GM21367 (cell line): ENCODE measurements at regions not wholly inside any gene's neighbourhood (a gene's known extent, or its start where the extent isn't known, plus 50 kb on each side); places are given as distances from the start of the nearest gene placed in this dataset.

Experiments
- ATAC-seq: cut with Tn5 transposase; IDR thresholded peaks from one replicate; pipeline ENCODE4 v1.9.1; 2021; ENCODE audit not compliant: unreplicated experiment

DNA sequence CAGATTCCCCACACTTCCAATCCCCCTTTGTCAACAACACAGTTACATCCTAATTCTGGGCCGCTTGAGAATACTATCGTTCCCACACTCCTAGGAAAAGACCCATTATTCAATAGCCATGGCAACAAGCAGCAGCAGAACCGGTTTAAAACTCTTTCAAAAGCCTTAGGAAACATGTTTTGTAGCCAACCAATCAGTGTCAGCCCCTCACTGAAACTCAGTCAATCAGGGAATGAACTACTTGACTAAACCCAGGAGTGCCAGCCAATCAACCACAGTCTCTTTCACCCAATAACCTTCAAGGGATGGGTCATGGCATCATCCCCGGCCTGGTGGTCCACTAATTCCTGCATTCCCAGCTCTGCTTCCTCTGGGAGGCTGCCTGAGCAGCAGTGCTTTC lies 204.8 kb upstream of the HS6ST1 start:
- no peak for ATAC-seq

GRCh38 chr2:128524183-128524582 lies 205.5 kb upstream of the HS6ST1 start:
- no peak for ATAC-seq

DNA sequence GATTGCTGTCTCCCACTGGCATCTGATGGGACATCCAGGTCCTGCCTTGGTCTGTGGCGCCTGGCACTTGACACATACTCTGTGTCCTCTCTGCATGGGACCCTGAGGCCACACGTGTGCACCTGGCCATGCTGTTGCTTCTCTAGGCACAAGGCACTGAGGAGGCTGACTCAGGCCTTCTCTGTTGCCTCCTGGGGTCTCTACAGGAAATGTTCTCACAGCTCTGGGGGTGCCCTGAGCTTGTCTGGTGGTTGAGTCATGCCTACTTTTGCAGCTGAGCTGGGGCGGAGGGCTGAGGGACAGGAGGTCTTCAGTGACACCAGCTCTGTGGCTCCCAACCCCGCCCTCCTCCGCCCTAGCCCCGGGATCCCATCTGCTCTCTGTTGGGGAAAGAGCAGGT lies 207.0 kb upstream of the HS6ST1 start:
- ATAC-seq: no peak

GRCh38 chr2:128526455-128526976 lies 207.8 kb upstream of the HS6ST1 start:
- no peak for ATAC-seq

GRCh38 chr2:128528133-128528532 lies 209.5 kb upstream of the HS6ST1 start:
- no peak for ATAC-seq

- no peak for ATAC-seq
Measured at GRCh38 chr2:128530025-128530573, 211.4 kb upstream of the HS6ST1 start.

DNA sequence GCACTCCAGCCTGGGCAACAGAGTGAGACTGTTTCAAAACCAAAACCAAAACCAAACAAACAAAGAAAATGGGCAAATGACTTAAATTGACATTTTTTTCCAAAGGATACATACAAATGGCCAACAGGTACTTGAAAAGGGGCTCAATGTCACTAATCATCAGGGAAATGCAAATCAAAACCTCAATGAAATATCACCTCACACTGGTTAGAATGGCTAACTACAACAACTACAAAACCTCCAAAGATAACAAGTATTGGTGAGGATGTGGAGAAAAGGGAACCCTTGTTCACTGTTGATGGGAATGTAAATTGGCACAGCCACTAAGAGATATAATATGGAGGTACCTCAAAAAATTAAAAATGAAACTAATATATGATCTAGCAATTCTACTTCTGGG lies 213.2 kb upstream of the HS6ST1 start:
- no peak for ATAC-seq

GRCh38 chr2:128533101-128533500 lies 214.4 kb upstream of the HS6ST1 start:
- no peak for ATAC-seq

DNA sequence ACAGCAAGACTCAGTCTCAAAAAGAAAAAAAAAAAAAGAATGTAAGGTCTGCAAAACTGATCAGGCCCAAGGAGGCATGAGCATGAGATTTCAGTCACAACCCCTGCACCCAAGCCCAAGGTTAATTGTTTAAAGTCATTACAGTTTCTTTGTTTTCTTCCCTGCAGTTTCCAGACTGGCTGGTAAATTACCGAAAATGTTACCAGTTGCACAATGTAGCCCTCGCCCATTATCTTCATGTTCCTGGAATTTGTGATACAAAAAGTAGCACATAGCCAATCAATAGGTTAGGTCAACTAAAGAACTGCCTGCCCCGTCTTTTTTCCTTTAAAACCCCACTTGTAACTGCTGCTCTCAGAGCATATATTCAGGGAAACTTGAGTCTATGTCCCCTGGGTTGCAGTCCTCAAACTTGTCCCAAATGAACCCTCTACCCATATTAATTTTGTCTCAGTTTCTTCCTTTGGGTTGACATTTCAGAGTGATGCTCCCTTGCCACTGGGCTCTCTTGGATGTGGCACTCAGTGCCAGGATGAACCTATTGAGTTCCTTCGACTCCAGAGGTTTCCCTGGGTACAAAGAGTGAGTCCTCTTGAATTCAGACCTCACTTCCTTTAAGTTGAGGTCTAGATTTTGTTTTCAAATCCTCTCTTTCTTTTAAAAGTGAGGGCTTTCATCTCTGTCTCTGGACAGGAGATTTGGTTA lies 216.2 kb upstream of the HS6ST1 start:
- no peak for ATAC-seq

GRCh38 chr2:128535953-128536352 lies 217.3 kb upstream of the HS6ST1 start:
- ATAC-seq: no peak

- ATAC-seq: no peak
Measured at GRCh38 chr2:128536925-128537620, 218.4 kb upstream of the HS6ST1 start.

DNA sequence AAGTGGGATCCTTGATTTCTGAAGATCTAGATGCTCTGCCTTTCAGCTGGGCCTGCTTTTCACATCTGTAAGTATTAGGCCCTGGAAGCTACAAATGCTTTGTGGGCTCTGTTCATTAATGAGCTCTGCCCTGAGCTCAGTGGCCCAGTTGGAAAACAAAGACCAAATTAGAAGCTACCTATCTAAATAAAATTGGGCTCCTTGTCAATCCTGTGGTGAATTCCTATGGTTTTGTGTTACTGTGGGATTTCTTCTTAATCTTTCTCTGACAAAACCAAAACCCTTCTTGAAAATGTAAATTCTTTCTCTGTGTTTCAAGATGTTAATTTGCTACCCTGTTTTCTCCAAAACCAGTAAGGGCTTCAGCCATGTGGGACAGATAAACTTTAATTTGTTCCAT lies 219.0 kb upstream of the HS6ST1 start:
- ATAC-seq: no peak

DNA sequence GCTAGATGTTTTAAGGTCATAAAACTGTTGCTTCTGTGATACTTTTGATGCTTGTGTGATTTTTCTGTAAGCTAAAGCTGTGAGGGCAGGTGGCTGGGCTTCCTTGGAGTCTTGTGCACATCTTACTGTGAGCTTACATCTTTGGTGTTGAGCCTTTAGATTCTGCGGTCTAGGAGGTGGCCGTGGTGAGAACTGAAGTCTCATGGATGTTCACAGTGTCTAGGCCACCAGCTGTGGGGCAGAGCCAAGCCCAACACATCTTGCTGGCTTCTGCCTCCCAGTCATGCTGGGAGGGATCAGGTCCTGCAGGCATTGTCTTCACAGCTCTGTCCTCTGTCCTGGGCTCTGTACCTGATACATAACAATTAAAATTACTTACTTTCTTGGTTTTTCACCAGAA lies 219.7 kb upstream of the HS6ST1 start:
- no peak for ATAC-seq

- no peak for ATAC-seq
Measured at GRCh38 chr2:128540670-128541069, 222.0 kb upstream of the HS6ST1 start.

DNA sequence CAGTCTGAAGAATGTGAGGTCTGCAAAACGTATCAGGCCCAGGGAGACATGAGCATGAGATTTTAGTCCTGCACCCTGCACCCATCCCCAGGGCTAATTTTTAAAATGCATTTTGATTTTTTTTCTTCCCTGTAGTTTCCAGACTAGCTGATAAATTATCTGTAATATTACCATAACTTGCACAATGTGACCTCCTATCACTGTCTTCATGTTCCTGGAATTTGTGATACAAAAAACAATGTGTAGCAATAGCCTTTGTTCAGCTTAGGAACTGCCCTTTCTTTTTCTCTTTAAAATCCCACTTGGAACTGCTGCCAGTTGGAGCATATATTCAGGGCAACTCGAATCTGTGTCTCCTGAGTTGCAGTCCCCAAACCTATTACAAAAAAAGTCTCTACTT lies 222.8 kb upstream of the HS6ST1 start:
- ATAC-seq: no peak

- ATAC-seq: no peak
Measured at GRCh38 chr2:128543036-128543435, 224.4 kb upstream of the HS6ST1 start.

DNA sequence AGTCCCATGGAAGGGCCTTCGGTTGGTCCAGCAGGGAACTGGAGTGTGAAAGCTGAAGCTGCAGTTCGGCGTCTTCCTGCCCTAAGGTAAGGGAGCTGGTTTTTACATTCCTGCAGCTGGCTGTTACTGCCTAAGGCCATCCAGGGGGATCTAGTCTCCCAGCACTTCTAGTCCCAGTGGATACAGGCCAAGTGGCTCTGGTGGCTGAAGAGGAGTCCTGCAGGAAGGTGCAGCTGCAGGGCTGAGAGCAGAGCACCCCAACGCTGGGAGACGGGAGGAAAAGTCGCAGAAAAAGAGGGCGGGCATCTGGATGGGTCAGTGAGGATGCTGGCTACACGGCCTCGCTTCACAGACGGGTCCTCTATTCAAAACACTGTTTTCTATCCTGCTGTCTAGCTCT lies 225.0 kb upstream of the HS6ST1 start:
- ATAC-seq: no peak

DNA sequence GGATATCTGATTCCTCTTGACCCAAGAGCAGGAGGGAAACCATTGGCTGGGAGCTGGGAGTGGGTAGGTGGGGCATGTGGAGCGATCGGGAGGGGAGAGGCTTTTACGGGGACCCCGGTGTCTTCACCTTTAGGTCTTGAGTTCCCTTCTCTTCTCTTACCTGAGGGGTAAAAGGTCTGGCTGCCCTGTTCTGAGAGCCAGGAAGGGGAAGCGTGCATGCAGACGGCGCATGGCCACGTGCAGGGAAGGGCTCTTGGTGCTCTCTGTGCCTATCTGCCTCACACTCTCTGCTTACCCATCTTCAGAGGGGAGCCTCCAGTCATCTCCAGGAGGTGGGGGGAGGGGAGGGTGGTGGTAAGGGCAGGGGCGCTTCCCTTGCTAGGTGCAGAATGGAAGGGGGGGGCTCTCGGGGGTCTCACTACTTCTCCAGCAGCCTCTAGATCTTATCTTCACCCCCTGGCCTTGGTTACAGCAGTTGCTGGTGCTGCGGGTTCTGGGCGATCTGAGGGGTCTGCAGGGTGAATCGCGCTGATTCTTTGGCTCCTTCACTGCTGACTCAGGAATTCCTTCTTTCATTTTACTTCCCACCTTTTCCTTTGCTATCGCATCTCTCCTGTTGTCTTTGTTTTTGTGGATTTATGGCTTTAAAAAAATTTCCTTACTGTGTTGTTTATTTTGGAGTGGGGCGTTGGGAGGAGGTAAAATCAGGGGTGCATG lies 225.8 kb upstream of the HS6ST1 start:
- ATAC-seq: no peak

GRCh38 chr2:128545085-128545484 lies 226.4 kb upstream of the HS6ST1 start:
- no peak for ATAC-seq

DNA sequence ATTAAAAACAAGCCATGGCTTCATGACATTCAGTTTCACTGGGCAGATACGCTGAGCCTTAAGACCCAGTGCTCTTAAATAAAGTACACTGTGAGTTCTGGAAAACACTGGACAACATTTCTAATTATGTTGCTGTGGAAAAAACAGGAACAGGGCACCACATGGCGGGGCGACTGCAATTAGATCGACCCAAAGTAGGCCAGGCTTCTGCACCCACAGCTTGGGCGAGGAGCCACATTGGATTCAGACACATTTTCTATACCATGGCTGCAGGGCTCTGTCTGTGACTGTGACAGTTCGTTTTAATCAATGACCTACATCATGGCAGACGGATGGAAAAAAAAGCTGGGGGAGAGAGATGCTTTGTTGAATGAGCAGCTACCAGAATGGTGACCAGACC lies 227.2 kb upstream of the HS6ST1 start:
- no peak for ATAC-seq

DNA sequence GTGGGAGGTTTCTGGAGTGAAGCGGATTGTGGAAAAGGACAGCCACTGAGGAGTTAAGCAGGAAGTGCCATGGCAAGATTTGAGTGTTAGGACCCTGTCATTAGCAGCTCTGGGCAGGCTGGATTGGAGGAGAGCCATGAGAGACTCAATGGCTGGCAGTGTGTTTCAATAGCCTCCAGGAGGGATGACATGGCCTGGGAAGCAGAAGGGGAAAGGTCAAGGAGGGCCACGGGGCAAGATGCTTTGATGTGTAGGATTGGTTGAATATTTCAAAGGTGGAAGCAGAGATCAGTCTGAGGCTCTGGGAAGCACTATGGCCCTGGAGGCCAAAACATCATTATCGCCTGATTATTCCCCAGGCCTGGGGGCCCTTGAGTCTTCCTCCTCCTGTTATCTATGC lies 229.0 kb upstream of the HS6ST1 start:
- no peak for ATAC-seq

DNA sequence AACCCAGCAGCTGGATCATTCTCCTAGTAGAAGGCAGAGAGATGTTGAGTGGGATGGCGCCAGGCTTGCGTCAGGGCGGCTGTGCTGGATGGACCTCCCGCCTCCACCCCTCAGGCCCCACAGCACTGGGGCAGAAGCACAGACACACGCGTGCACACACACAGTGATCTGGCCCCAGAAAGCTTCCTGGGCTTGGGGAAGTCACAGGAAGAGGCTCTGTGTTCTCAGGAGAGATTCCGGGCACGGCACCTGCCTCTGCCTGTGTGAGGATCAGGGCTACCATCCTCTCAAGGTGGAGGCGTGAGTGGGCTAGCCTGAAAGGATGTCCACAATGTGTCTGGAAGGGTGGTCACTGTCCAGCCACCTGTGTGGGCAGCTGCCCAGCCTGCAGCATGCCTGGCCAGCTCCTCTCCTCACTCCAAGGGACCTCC lies 229.8 kb upstream of the HS6ST1 start:
- no peak for ATAC-seq
